Kidney (tissue), 13 donors: ENCODE measurements at regions not wholly inside any gene's neighbourhood (a gene's known extent, or its start where the extent isn't known, plus 50 kb on each side); places are given as distances from the start of the nearest gene placed in this dataset.

Source experiments
- DNase-seq, 5 donors: peaks; one replicate each; pipeline ENCODE4 v3.0.0-alpha.2; 2013 to 2020
- FAIRE-seq: peaks from 2 replicates; lab custom pipeline; 2012; peaks lifted over from hg19 to GRCh38; lab: Jason Lieb, UNC
- H3K27ac ChIP-seq, 2 donors: one replicate each; pipeline ENCODE4 v1.7.0; 2013; ENCODE audit warnings: low read depth in 2 of 2, low read length in 2 of 2, inconsistent platforms in 1 of 2
- H3K27me3 ChIP-seq: one replicate; pipeline ENCODE4 v1.7.1; 2013; ENCODE audit warnings: low read length, inconsistent platforms; ENCODE audit not compliant: control insufficient read depth, insufficient read depth
- H3K36me3 ChIP-seq, 3 donors: one replicate each; pipeline versions ENCODE4 v1.7.0 to v1.7.1; 2013; ENCODE audit warnings: low read length in 3 of 3, control low read depth in 1 of 3, inconsistent platforms in 1 of 3; ENCODE audit not compliant: insufficient read depth in 3 of 3, control insufficient read depth in 2 of 3
- H3K4me1 ChIP-seq, 3 donors: one replicate each; pipeline versions ENCODE4 v1.7.0 to v1.7.1; 2013; ENCODE audit warnings: low read length in 3 of 3, inconsistent platforms in 1 of 3, low read depth in 1 of 3; ENCODE audit not compliant: control insufficient read depth in 2 of 3, insufficient read depth in 2 of 3
- H3K4me3 ChIP-seq, 3 donors: one replicate each; pipeline versions ENCODE4 v1.7.0 to v1.8.1; 2013; ENCODE audit warnings: low read length in 3 of 3, control low read depth in 1 of 3, inconsistent platforms in 1 of 3
- H3K9ac ChIP-seq, 3 donors: one replicate each; pipeline versions ENCODE4 v1.7.0 to v1.7.1; 2013; ENCODE audit warnings: low read length in 3 of 3, control low read depth in 1 of 3, inconsistent platforms in 1 of 3
- H3K9me3 ChIP-seq, 3 donors: one replicate each; pipeline versions ENCODE4 v1.7.0 to v1.7.1; 2013; ENCODE audit warnings: low read length in 3 of 3, control low read depth in 1 of 3, inconsistent platforms in 1 of 3; ENCODE audit not compliant: control insufficient read depth in 2 of 3, insufficient read depth in 1 of 3
- intact Hi-C: fragments of 100-400 bp; cut with DNase I; formaldehyde crosslinking; loops from one replicate; pipeline ENCODE4 v1.11.1; 2022
- TF ChIP-seq, protein P1 (sequence below): IDR thresholded peaks from 3 replicates; pipeline ENCODE4 v1.5.1; 2012; ENCODE audit warnings: mild to moderate bottlenecking, moderate library complexity, borderline replicate concordance; ENCODE audit not compliant: insufficient read depth; ENCODE audit errors: extremely low read depth
- donor health status: control.
- donor health status: control.
- donor health status: control.
- donor health status: control.
- donor health status: control.
- donor health status: DM: yes; HTN: yes; CAD: no.
- donor health status: Normal renal cell carcinoma (clear cell type).

- H3K27ac ChIP-seq: no peak overlapping the region
- FAIRE-seq: no peak
- H3K4me1 ChIP-seq: no peaks in the 10 kb centered on the region
- intact Hi-C loops: no loop called here
- DNase-seq: no peak
- TF ChIP-seq, protein P1, sequence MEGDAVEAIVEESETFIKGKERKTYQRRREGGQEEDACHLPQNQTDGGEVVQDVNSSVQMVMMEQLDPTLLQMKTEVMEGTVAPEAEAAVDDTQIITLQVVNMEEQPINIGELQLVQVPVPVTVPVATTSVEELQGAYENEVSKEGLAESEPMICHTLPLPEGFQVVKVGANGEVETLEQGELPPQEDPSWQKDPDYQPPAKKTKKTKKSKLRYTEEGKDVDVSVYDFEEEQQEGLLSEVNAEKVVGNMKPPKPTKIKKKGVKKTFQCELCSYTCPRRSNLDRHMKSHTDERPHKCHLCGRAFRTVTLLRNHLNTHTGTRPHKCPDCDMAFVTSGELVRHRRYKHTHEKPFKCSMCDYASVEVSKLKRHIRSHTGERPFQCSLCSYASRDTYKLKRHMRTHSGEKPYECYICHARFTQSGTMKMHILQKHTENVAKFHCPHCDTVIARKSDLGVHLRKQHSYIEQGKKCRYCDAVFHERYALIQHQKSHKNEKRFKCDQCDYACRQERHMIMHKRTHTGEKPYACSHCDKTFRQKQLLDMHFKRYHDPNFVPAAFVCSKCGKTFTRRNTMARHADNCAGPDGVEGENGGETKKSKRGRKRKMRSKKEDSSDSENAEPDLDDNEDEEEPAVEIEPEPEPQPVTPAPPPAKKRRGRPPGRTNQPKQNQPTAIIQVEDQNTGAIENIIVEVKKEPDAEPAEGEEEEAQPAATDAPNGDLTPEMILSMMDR: no peak
- H3K36me3 ChIP-seq: no peaks in the 10 kb centered on the region
- no peaks in the 10 kb centered on the region for H3K27me3 ChIP-seq
- no peak overlapping the region for H3K4me3 ChIP-seq
- H3K9me3 ChIP-seq: no peaks in the 10 kb centered on the region
- H3K9ac ChIP-seq: no peak overlapping the region
These were observed 79.6 kb upstream of the ST6GAL2 start for GRCh38 chr2:106965611-106966010.

- Histone ChIP-seq H3K4me3 (no peak overlapping the region), H3K9me3 (no peaks in the 10 kb centered on the region), H3K36me3 (no peaks in the 10 kb centered on the region), H3K4me1 (no peaks in the 10 kb centered on the region), H3K27me3 (no peaks in the 10 kb centered on the region), H3K9ac (no peak overlapping the region), H3K27ac (no peak overlapping the region)
- FAIRE-seq: no peak
- TF ChIP-seq, protein P1: no peak
- intact Hi-C loops: no loop called here
- DNase-seq: no peak
These were observed 83.8 kb upstream of the ST6GAL2 start for GRCh38 chr2:106969777-106970176.

DNA sequence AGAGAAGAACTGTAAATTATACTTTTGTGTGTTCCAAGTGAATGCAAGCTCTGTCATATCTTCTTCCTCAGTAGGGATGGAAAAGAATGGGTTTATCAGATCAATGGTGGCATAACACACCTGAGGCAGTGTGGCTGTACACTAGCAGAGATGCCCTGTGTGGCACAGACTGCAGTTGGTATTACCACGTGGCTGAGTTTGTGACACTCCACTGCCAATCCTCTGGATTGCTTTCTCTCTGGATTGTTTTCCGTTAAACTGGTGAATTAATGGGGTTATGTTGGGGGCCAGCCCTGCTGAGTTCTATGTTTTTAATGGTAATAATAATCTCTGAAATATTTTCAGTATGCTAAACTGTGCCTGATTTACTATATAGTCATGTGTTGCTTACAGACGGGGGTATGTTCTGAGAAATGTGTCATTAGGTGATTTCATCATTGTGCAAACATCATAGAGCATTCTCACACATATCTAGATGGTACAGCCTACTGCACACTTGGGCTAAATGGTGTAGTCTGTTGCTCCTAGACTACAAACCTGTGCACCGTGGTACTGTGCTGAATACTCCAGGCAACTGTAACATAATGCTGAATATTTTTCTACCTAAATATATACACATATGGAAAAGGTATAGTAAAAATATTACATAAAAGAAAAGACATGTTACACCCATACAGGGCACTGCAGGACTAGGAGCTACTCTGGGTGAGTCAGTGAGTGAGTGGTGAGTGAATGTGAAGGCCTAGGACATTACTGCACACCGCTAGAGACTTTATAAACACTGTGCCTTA is 84.7 kb upstream of the ST6GAL2 start:
- intact Hi-C loops: no loop called here
- Histone ChIP-seq H3K9ac (no peak overlapping the region), H3K4me1 (no peaks in the 10 kb centered on the region), H3K36me3 (no peaks in the 10 kb centered on the region), H3K9me3 (no peaks in the 10 kb centered on the region), H3K4me3 (no peak overlapping the region), H3K27ac (no peak overlapping the region), H3K27me3 (no peaks in the 10 kb centered on the region)
- FAIRE-seq: no peak
- TF ChIP-seq, protein P1: no peak
- DNase-seq: no peak

- FAIRE-seq: no peak
- Histone ChIP-seq H3K27me3 (no peaks in the 10 kb centered on the region), H3K4me3 (no peak overlapping the region), H3K9me3 (no peaks in the 10 kb centered on the region), H3K36me3 (no peaks in the 10 kb centered on the region), H3K4me1 (no peaks in the 10 kb centered on the region), H3K9ac (no peak overlapping the region), H3K27ac (no peak overlapping the region)
- TF ChIP-seq, protein P1: no peak
- intact Hi-C loops: no loop called here
- no peak for DNase-seq
These were observed 86.8 kb upstream of the ST6GAL2 start for GRCh38 chr2:106972782-106973181.
